GM19397 (cell line): ENCODE measurements at regions not wholly inside any gene's neighbourhood (a gene's known extent, or its start where the extent isn't known, plus 50 kb on each side); places are given as distances from the start of the nearest gene placed in this dataset.
"Not testable (repeated sequence)": the region's sequence is repeated elsewhere in the genome, so short reads cannot be mapped to it uniquely, and the experiment has no call there.

Source experiments
- ATAC-seq: cut with Tn5 transposase; IDR thresholded peaks from one replicate; pipeline ENCODE4 v1.9.1; 2021; ENCODE audit warnings: mild to moderate bottlenecking, moderate library complexity; ENCODE audit not compliant: unreplicated experiment

- no peak for ATAC-seq
Measured at GRCh38 chr3:24683633-24684384, 189.2 kb upstream of the THRB start.

- ATAC-seq: no peak
Measured at GRCh38 chr3:24684506-24685023, 189.9 kb upstream of the THRB start.

GRCh38 chr3:24686808-24687207 lies 192.2 kb upstream of the THRB start:
- no peak for ATAC-seq

GRCh38 chr3:24687671-24688070 lies 193.0 kb upstream of the THRB start:
- ATAC-seq: no peak

DNA sequence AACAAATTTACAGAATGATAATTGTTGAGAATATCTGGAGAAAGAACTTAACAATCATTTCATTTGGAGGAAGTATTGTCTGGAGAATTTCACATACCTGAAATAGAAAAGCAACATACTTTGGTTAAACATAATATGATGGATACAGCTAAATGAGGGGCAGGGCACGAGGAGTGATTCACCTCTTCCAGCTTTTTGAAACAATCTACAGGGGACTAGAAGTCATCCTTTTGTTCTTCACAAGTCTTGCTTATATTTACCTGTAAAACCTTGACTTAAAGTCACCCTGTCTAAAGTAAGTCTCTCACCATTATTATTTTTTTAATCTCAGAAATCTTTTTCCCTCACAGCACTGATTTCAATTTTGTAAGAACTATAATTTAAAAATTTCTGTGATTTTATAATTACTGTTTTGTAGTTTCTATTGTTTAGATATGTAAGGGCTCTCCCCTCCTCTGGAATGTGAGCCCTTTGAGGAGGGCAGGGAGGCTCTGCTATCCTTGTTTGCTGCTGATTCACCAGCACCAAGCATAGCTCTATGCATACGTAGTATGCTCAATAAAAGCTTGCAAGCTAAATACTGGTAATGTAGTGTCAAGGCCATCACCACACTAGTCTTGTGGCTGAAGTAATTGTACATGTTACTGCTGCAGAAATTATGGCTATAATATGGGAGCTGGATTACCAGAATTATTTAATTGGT lies 193.9 kb upstream of the THRB start:
- ATAC-seq: no peak

DNA sequence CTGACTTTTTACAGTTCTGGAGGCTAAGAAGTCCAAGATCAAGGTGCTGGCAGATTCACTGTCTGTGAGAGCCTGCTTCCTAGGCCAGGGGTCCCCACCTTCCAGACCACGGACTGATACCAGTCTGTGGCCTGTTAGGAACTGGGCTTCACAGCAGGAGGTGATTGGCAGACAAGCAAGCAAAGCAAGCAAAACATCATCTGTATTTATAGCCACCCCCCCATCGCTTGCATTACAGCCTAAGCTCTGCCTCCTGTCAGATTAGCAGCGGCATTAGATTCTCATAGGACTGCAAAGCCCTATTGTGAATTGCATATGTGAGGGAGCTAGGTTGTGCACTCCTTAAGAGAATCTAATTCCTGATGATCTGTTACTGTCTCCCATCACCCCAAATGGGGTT lies 194.7 kb upstream of the THRB start:
- no peak for ATAC-seq

- ATAC-seq: no peak
Measured at GRCh38 chr3:24690777-24691176, 196.1 kb upstream of the THRB start.

DNA sequence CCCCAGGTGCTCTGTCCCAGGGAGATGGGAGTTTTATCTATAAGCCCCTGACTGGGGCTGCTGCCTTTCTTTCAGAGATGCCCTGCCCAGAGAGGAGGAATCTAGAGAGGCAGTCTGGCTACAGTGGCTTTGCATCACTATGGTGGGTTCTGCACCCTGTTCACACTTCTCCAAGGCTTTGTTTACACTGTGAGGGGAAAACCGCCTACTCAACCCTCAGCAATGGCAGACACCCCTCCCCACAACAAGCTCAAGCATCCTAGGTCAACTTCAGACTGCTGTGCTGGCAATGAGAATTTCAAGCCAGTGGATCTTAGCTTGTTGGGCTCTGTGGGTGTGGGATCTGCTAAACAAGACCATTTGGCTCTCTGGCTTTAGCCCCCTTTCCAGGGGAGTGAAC lies 204.4 kb upstream of the THRB start:
- ATAC-seq: not testable (repeated sequence)

GRCh38 chr3:24704496-24704895 lies 209.8 kb upstream of the THRB start:
- ATAC-seq: no peak

GRCh38 chr3:24707936-24708335 lies 213.3 kb upstream of the THRB start:
- ATAC-seq: no peak

GRCh38 chr3:24709956-24710355 lies 215.3 kb upstream of the THRB start:
- ATAC-seq: no peak

GRCh38 chr3:24713516-24713915 lies 218.9 kb upstream of the THRB start:
- ATAC-seq: no peak

GRCh38 chr3:24714436-24714835 lies 219.8 kb upstream of the THRB start:
- no peak for ATAC-seq

DNA sequence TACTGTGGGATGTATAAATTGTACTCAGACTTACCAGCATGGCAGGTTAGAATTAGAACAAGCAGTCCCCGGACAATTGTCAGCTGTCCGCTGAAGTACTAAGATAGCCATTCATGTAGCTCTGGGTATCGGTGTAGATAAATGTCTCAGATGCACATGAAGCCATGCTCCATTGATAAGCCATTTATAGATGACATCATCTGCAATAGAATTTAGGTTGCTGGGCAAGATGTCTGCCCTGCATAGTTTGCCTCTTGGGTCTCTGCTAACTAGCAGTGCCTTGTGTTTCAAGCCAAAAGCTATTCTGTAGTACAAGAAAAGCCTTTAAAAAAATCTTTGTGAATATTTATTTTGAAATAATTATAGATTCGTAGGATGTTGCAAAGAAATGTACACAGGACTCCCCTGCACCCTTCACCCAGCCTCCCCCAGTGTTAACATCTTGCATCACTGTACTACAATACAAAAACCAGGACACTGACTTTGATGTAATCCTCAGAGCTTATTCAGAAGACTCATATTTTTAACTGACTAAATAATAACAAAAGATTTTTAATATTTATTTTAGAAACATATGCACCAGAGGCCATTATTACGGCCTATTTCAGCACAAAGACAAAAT lies 220.6 kb upstream of the THRB start:
- no peak for ATAC-seq

DNA sequence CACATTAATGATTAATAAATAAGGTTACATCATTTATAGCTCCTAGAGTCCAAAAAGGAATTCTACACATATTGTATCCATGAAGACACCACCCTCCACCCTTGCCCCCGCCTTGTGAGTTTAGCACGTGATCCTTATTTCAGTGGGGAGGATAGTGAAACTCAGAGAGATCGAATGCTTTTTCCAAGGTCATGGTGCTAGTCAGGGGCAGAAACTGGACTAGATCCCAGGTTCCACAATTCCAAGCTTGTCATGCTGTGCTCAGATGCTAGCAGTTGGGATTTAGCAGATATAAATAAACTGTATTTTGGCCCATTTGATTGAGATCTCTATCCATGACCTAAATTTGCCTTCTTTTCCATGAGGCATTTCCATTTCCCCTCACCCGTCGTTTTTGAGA lies 227.4 kb upstream of the THRB start:
- no peak for ATAC-seq

DNA sequence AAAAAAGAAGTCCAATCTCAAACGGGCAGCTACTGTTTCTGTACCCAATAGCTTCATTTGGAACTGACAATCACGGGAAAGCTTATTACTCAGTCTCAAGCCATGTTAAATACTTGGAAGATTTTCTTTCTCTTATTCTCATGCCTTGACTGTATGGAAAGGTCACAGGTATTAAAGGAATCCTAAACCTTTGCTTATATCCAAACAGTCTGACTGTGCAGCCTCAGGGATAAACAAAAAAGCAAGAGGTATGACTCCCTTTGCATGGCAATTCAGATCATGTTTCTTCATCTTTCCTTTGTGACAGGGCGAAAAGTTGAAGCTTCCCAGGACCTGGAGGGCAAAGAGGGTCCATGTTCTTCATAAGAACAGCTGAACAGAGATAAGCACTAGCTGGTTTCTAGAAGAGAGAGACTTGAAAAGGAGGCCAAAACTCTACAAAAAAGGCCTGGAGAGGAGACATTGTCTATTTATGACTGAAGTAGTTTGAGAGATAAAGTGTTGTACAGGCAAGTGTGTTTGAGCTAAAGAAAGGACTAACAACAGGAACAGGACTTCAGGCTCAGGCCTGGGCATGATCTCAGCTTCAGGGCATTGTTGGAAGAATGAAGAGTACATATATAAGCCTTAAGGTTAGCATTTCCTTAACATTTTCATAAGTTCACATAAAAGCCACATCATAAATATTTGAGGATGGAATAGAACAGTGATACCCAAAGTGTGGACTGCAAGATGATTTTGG lies 231.0 kb upstream of the THRB start:
- no peak for ATAC-seq

GRCh38 chr3:24726423-24726822 lies 231.8 kb upstream of the THRB start:
- no peak for ATAC-seq

- ATAC-seq: no peak
Measured at GRCh38 chr3:24730173-24730572, 235.5 kb upstream of the THRB start.

DNA sequence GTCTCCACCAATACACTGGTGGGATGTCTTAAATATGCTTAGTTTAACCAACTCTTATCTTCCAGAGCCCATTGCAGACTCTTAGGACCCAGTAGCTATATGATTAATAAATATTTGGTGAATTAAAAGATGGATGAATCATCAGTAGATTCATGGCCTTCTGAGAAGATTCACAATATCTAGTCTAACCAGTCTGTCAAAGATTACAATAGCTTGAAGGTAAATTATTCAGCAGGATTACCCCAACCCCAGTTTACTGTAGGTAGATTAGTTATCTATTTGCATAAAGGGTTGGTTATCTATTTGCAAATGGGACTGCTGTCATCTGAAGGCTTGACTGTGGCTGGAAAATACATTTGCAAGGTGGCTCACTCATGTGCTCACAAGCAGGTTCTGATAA lies 239.4 kb upstream of the THRB start:
- ATAC-seq: no peak

GRCh38 chr3:24736701-24737100 lies 242.1 kb upstream of the THRB start:
- ATAC-seq: no peak

GRCh38 chr3:24740326-24740725 lies 245.7 kb upstream of the THRB start:
- no peak for ATAC-seq
